HG02798 (cell line): ENCODE measurements at regions not wholly inside any gene's neighbourhood (a gene's known extent, or its start where the extent isn't known, plus 50 kb on each side); places are given as distances from the start of the nearest gene placed in this dataset.

Experiments
- ATAC-seq: cut with Tn5 transposase; IDR thresholded peaks from one replicate; pipeline ENCODE4 v1.9.1; 2021; ENCODE audit warnings: mild to moderate bottlenecking; ENCODE audit not compliant: unreplicated experiment, poor library complexity

GRCh38 chr3:43865351-43865750 is 174.6 kb downstream of the ABHD5 start:
- ATAC-seq = no peak

GRCh38 chr3:43865887-43866528 is 175.3 kb downstream of the ABHD5 start:
- ATAC-seq = no peak

- ATAC-seq = no peak
Measured at GRCh38 chr3:43866529-43867353, 176.0 kb downstream of the ABHD5 start.

- no peak for ATAC-seq
Measured at GRCh38 chr3:43867436-43868072, 176.8 kb downstream of the ABHD5 start.

- no peak for ATAC-seq
Measured at GRCh38 chr3:43869491-43869890, 178.8 kb downstream of the ABHD5 start.

- ATAC-seq = no peak
Measured at GRCh38 chr3:43870120-43870519, 179.4 kb downstream of the ABHD5 start.

GRCh38 chr3:43870844-43871626 is 180.3 kb downstream of the ABHD5 start:
- no peak for ATAC-seq

GRCh38 chr3:43871627-43872245 is 181.0 kb downstream of the ABHD5 start:
- ATAC-seq = no peak

- no peak for ATAC-seq
Measured at GRCh38 chr3:43872301-43872700, 181.6 kb downstream of the ABHD5 start.

GRCh38 chr3:43872901-43873300 is 182.2 kb downstream of the ABHD5 start:
- no peak for ATAC-seq

GRCh38 chr3:43873723-43874122 is 183.0 kb downstream of the ABHD5 start:
- no peak for ATAC-seq

- no peak for ATAC-seq
Measured at GRCh38 chr3:43874290-43874689, 183.6 kb downstream of the ABHD5 start.

GRCh38 chr3:43874731-43875130 is 184.0 kb downstream of the ABHD5 start:
- ATAC-seq = no peak

- no peak for ATAC-seq
Measured at GRCh38 chr3:43876648-43877047, 185.9 kb downstream of the ABHD5 start.

- no peak for ATAC-seq
Measured at GRCh38 chr3:43879166-43879565, 188.4 kb downstream of the ABHD5 start.

GRCh38 chr3:43882976-43883680 is 192.4 kb downstream of the ABHD5 start:
- no peak for ATAC-seq

- ATAC-seq = no peak
Measured at GRCh38 chr3:43883729-43884396, 193.1 kb downstream of the ABHD5 start.

- no peak for ATAC-seq
Measured at GRCh38 chr3:43884581-43884980, 193.8 kb downstream of the ABHD5 start.
